Stimulated activated naive B cell treated with anti-CD40 and anti-IgM and Interleukin-4, amounts not matched to agents 10 μg/mL and 1 μg/mL and 100 μg/mL, for 72 hours (primary cell): ENCODE measurements at regions not wholly inside any gene's neighbourhood (a gene's known extent, or its start where the extent isn't known, plus 50 kb on each side); places are given as distances from the start of the nearest gene placed in this dataset.

ENCODE experiments used
- ATAC-seq, 2 donors: fragments of 150-1000 bp; cut with Tn5 transposase; replicated peaks; 2 replicates each; pipeline ENCODE4 v1.10.0; 2021; ENCODE audit warnings: moderate library complexity in 1 of 2
- DNase-seq: peaks from one replicate; pipeline ENCODE4 v3.0.0; 2021
- H3K27ac Mint-ChIP-seq: one replicate; pipeline ENCODE4 v1.8.0; 2022; ENCODE audit warnings: mild to moderate bottlenecking, mixed read lengths
- H3K27me3 Mint-ChIP-seq, 2 donors: one replicate each; pipeline ENCODE4 v1.8.0; 2022; ENCODE audit warnings: mixed read lengths in 2 of 2
- H3K36me3 Mint-ChIP-seq, 2 donors: one replicate each; pipeline ENCODE4 v1.8.0; 2022; ENCODE audit warnings: mixed read lengths in 2 of 2, mild to moderate bottlenecking in 1 of 2
- H3K4me1 Mint-ChIP-seq, 2 donors: one replicate each; pipeline ENCODE4 v1.8.0; 2022; ENCODE audit warnings: mixed read lengths in 2 of 2, mild to moderate bottlenecking in 1 of 2
- H3K4me3 Mint-ChIP-seq, 2 donors: one replicate each; pipeline ENCODE4 v1.8.0; 2022; ENCODE audit warnings: mild to moderate bottlenecking in 2 of 2, mixed read lengths in 2 of 2, moderate library complexity in 1 of 2
- H3K9me3 Mint-ChIP-seq, 2 donors: one replicate each; pipeline ENCODE4 v1.8.0; 2022; ENCODE audit warnings: mixed read lengths in 2 of 2, mild to moderate bottlenecking in 1 of 2

GRCh38 chr12:85695097-85695715, 141.0 kb downstream of the RASSF9 start:
- no peak for ATAC-seq
- Mint-ChIP-seq H3K4me3 (no peak overlapping the region), H3K27ac (no peak overlapping the region), H3K4me1 (no peaks in the 10 kb centered on the region), H3K9me3 (no peaks in the 10 kb centered on the region), H3K27me3 (no peaks in the 10 kb centered on the region), H3K36me3 (no peaks in the 10 kb centered on the region)
- DNase-seq, result no peak

DNA sequence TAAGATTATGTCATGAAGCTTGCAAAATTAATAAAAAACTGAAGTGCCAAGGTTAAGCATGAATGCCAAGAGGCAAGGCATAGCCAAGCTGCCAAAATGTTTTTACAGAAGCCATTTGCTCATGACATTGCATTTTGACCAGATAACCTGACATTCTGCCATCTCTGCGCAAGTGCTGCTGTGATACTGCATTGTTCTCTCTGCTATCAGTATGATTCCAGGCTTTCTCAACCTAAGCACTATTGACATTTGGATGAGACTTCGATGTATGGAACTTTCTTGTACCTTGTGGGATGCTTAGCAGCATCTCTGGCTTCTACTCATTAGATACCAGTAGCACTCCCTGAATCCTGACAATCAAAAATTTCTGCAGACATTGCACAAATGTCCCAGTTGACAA, 139.2 kb downstream of the RASSF9 start:
- Mint-ChIP-seq H3K27ac (no peak overlapping the region), H3K4me1 (no peaks in the 10 kb centered on the region), H3K36me3 (no peaks in the 10 kb centered on the region), H3K9me3 (peaks cover 2 to 4% of the 10 kb centered on the region in 2 donors), H3K27me3 (no peaks in the 10 kb centered on the region), H3K4me3 (no peak overlapping the region)
- ATAC-seq (no peak), DNase-seq (no peak)

DNA sequence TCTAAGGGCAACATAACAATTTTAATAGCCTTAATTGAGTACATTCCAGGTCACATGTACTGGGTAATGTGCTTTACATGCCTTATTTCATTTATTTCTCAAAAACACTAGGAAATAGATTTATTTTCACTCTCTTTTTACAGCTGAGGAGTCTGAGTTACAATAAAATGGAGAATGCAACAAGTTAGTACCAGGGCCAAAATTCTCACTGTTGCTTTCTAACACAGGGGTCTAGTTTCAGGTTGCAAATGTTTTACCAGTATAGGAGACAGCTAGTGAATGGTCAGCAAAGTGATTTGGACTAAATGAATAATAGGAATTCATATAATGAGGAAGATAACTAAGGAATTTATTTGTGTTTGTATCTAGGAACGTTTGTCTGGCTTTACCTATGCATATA, 137.3 kb downstream of the RASSF9 start:
- no peak overlapping the region for H3K27ac Mint-ChIP-seq
- no peaks in the 10 kb centered on the region for H3K27me3 Mint-ChIP-seq
- H3K9me3 Mint-ChIP-seq, result peaks cover 2 to 4% of the 10 kb centered on the region in 2 donors
- no peak for DNase-seq
- ATAC-seq, result no peak
- H3K4me3 Mint-ChIP-seq, result no peak overlapping the region
- H3K4me1 Mint-ChIP-seq, result no peaks in the 10 kb centered on the region
- H3K36me3 Mint-ChIP-seq, result no peaks in the 10 kb centered on the region

DNA sequence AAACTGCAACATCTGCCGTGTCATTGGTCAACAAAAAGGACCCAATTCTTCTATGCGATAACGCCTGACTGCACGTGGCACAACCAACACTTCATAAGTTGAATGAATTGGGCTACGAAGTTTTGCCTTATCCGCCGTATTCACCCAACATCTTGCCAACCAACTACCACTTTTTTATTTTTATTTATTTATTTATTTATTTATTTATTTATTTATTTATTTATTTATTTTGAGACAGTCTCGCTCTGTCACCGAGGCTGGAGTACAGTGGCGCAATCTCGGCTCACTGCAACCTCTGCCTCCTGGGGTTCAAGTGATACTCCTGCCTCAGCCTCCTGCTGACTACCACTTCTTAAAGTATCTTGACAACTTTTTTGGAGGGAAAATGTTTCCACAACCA, 127.4 kb downstream of the RASSF9 start:
- Mint-ChIP-seq H3K27ac (no peak overlapping the region), H3K36me3 (no peaks in the 10 kb centered on the region), H3K4me3 (no peak overlapping the region), H3K9me3 (peaks cover 0 to 2% of the 10 kb centered on the region in 2 donors), H3K4me1 (no peaks in the 10 kb centered on the region), H3K27me3 (no peaks in the 10 kb centered on the region)
- no peak for ATAC-seq
- no peak for DNase-seq

GRCh38 chr12:85711735-85712390, 124.3 kb downstream of the RASSF9 start:
- Mint-ChIP-seq H3K4me1 (no peaks in the 10 kb centered on the region), H3K27me3 (no peaks in the 10 kb centered on the region), H3K4me3 (no peak overlapping the region), H3K36me3 (no peaks in the 10 kb centered on the region), H3K27ac (no peak overlapping the region), H3K9me3 (peaks cover 0 to 6% of the 10 kb centered on the region in 2 donors)
- ATAC-seq, result no peak
- DNase-seq, result no peak

DNA sequence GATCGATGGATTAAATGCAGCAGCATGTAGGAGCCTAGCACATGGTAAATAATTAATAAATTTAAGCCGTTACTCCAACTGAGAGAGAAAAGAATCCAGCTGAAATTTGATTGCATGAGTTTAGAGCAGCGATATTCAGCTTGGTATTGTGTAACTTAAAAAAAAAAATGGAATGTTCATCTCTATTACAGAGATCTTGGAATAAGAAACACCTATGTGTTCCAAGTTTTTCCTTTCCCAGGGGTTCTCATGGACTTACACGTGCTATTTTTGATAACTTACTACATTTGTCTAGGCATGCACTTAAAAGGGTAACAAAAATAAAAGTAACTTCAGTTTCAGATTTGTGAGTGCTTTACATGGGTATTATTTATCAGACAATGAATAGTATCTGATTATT, 122.8 kb downstream of the RASSF9 start:
- peaks cover 0 to 6% of the 10 kb centered on the region in 2 donors for H3K9me3 Mint-ChIP-seq
- no peaks in the 10 kb centered on the region for H3K27me3 Mint-ChIP-seq
- no peaks in the 10 kb centered on the region for H3K4me1 Mint-ChIP-seq
- no peak overlapping the region for H3K27ac Mint-ChIP-seq
- H3K36me3 Mint-ChIP-seq, result no peaks in the 10 kb centered on the region
- H3K4me3 Mint-ChIP-seq, result no peak overlapping the region
- no peak for ATAC-seq
- no peak for DNase-seq

DNA sequence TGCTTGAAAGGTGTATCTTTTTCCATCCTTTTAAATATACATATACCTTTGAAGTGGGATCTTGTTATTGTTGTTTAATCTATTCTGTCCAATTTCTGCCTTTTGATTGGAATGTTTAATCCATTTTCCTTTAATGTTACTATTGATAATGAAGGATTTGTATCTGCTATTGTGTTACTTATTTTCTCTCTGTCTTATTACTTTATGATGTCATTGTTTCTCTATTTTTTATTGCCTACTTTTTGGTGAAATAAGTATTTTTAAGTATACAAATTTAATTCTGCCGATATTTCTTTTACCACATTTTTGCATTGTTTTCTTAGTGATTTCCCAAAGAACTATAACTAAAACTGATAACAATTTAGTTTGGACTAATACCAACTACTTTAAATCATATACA, 121.8 kb downstream of the RASSF9 start:
- no peak for DNase-seq
- Mint-ChIP-seq H3K4me1 (no peaks in the 10 kb centered on the region), H3K27ac (no peak overlapping the region), H3K36me3 (no peaks in the 10 kb centered on the region), H3K4me3 (no peak overlapping the region), H3K27me3 (no peaks in the 10 kb centered on the region), H3K9me3 (peaks cover 0 to 6% of the 10 kb centered on the region in 2 donors)
- ATAC-seq, result no peak

GRCh38 chr12:85720308-85721033, 115.7 kb downstream of the RASSF9 start:
- peaks cover 0 to 4% of the 10 kb centered on the region in 2 donors for H3K9me3 Mint-ChIP-seq
- DNase-seq, result no peak
- no peaks in the 10 kb centered on the region for H3K27me3 Mint-ChIP-seq
- no peak for ATAC-seq
- H3K36me3 Mint-ChIP-seq, result no peaks in the 10 kb centered on the region
- H3K4me3 Mint-ChIP-seq, result no peak overlapping the region
- H3K4me1 Mint-ChIP-seq, result no peaks in the 10 kb centered on the region
- no peak overlapping the region for H3K27ac Mint-ChIP-seq

DNA sequence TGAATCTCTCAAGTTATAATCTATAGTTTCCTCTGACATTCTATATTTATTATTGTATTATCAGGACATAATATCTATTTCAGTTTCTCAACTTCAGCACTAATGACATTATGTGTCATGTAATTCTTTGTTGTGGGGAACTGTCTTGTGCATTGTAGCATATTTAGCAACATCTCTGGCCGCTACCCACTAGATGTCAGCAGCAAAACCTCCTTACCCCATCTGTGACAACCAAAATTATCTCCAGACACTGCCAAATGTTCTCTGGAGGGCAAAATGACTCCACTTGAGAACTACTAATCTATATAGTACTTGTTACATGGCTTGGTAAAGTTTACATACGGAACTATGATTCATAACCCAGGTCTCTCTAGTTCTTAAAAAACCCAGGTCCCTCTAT, 110.2 kb downstream of the RASSF9 start:
- no peak for DNase-seq
- Mint-ChIP-seq H3K4me3 (no peak overlapping the region), H3K27me3 (no peaks in the 10 kb centered on the region), H3K4me1 (no peaks in the 10 kb centered on the region), H3K36me3 (no peaks in the 10 kb centered on the region), H3K27ac (no peak overlapping the region), H3K9me3 (no peaks in the 10 kb centered on the region)
- no peak for ATAC-seq

DNA sequence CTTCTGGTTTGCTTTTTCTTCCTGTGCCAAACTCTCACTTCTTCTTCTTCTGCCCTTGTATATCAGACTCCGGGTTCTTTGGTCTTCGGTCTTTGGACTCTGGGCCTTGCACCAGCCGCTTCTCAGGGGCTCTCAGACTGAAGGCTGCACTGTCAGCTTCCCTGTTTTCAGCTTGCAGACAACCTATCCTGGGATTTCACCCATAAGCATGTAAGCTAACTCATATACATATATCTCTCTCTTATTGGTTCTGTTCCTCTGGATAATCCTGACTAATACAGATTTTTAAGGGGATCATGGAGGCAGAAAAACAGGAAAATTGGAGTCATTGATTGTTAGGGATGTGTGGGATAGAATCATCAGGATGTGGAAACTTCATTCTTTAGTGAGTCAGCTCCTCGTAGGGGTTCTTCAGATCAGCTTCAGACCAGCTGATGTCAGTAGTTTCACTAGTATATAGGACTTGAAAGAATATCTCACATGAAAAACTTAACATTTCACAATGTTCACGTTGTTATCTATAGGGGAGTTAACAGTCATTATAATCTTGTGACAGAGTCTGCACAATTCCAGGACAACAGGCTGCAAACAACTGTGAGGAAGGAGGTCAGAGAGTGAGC, 102.9 kb downstream of the RASSF9 start:
- no peak for ATAC-seq
- H3K27ac Mint-ChIP-seq, result no peak overlapping the region
- H3K9me3 Mint-ChIP-seq, result no peaks in the 10 kb centered on the region
- H3K27me3 Mint-ChIP-seq, result no peaks in the 10 kb centered on the region
- DNase-seq, result no peak
- no peaks in the 10 kb centered on the region for H3K4me1 Mint-ChIP-seq
- no peak overlapping the region for H3K4me3 Mint-ChIP-seq
- no peaks in the 10 kb centered on the region for H3K36me3 Mint-ChIP-seq

DNA sequence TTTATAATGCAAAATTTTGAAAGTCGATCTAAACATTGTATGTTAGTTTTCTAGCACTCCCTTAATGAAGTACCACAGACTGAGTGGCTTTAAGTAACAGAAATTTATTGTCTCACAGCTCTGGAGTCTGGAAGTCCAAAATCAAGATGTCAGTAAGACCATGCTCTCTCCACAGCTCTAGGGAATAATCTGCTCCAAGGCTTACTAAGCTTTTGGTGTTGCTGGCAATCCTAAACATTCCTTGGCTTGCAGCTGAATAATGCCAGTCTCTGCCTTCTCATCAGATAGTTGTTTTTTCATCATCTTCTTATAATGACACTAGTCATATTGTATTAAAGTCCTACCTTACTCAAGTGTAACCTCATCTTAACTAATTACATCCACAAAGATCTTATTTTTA, 102.2 kb downstream of the RASSF9 start:
- H3K4me1 Mint-ChIP-seq, result no peaks in the 10 kb centered on the region
- no peak for ATAC-seq

DNA sequence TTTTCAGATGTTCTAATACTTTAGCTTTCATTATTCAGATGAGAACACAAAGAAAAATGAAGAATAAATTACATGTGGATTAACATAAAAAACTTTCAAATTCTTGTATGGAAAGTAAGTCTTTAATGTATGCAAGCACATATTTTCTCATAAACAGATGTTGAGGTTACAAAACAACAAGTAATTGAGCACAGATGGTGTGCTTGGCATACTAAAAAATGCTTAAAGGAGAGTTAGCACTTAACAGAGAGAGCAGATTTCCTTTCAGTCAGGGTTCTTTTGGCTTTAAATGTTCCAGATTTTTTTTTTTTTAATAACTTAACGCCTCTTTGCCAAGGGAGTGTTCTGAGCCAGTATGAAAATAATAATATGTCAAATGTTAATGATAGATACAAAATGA, 96.0 kb downstream of the RASSF9 start:
- no peak overlapping the region for H3K27ac Mint-ChIP-seq
- H3K9me3 Mint-ChIP-seq, result peaks cover 0 to 2% of the 10 kb centered on the region in 2 donors
- H3K27me3 Mint-ChIP-seq, result no peaks in the 10 kb centered on the region
- H3K4me1 Mint-ChIP-seq, result no peaks in the 10 kb centered on the region
- DNase-seq, result no peak
- ATAC-seq, result no peak
- no peak overlapping the region for H3K4me3 Mint-ChIP-seq
- no peaks in the 10 kb centered on the region for H3K36me3 Mint-ChIP-seq

More for the DNA sequence above, 102.2 kb downstream of the RASSF9 start:
- no peak overlapping the region for H3K4me3 Mint-ChIP-seq
- H3K9me3 Mint-ChIP-seq, result no peaks in the 10 kb centered on the region
- no peaks in the 10 kb centered on the region for H3K27me3 Mint-ChIP-seq
- no peak overlapping the region for H3K27ac Mint-ChIP-seq
- H3K36me3 Mint-ChIP-seq, result no peaks in the 10 kb centered on the region
- DNase-seq, result no peak

DNA sequence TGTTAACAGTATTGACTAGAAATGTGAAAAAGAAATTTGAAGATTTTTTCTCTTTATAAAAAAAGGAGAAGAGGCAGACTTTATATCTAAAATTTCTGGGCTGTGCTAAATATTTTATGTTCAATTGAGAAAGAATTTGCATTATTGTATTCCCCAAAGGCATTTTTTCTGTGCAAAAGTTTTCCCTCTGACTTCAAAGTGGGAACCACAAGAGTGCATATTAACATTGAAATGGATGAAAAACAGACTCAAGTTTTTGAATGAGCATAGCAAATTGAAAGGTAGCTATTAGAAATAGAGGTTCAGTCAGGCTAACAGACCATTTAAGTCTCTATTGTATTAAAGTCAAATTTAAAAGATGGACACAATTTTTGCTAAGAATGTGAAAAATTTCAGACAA, 95.2 kb downstream of the RASSF9 start:
- DNase-seq, result no peak
- H3K4me1 Mint-ChIP-seq, result no peaks in the 10 kb centered on the region
- no peak overlapping the region for H3K27ac Mint-ChIP-seq
- H3K36me3 Mint-ChIP-seq, result no peaks in the 10 kb centered on the region
- no peak overlapping the region for H3K4me3 Mint-ChIP-seq
- H3K27me3 Mint-ChIP-seq, result no peaks in the 10 kb centered on the region
- ATAC-seq, result no peak
- H3K9me3 Mint-ChIP-seq, result peaks cover 0 to 2% of the 10 kb centered on the region in 2 donors

- ATAC-seq (no peak), DNase-seq (no peak)
- peaks cover 0 to 2% of the 10 kb centered on the region in 2 donors for H3K9me3 Mint-ChIP-seq
- H3K27ac Mint-ChIP-seq, result no peak overlapping the region
- H3K4me1 Mint-ChIP-seq, result no peaks in the 10 kb centered on the region
- no peaks in the 10 kb centered on the region for H3K27me3 Mint-ChIP-seq
- H3K36me3 Mint-ChIP-seq, result no peaks in the 10 kb centered on the region
- no peak overlapping the region for H3K4me3 Mint-ChIP-seq
Measured at GRCh38 chr12:85747941-85748495, 88.2 kb downstream of the RASSF9 start.
